MM.1S (cell line): ENCODE measurements at regions not wholly inside any gene's neighbourhood (a gene's known extent, or its start where the extent isn't known, plus 50 kb on each side); places are given as distances from the start of the nearest gene placed in this dataset.

ENCODE experiments used
- EZH2 ChIP-seq: fragments of 300-600 bp; sonication (generic); optimal IDR thresholded peaks from 2 replicates; pipeline ENCODE3; 2017; ENCODE audit warnings: low read depth, mild to moderate bottlenecking, antibody characterized with exemption, low read length, mixed read lengths
- EZH2phosphoT487 ChIP-seq: fragments of 300-600 bp; sonication (generic); IDR thresholded peaks from 2 replicates; pipeline ENCODE4 v1.6.1; 2018; ENCODE audit warnings: antibody characterized with exemption, low read length
- TF ChIP-seq, protein P1 (sequence below): fragments of 300-600 bp; sonication (generic); IDR thresholded peaks from 2 replicates; pipeline ENCODE4 v1.5.1; 2016; ENCODE audit warnings: antibody characterized with exemption, low read length, mixed read lengths

DNA sequence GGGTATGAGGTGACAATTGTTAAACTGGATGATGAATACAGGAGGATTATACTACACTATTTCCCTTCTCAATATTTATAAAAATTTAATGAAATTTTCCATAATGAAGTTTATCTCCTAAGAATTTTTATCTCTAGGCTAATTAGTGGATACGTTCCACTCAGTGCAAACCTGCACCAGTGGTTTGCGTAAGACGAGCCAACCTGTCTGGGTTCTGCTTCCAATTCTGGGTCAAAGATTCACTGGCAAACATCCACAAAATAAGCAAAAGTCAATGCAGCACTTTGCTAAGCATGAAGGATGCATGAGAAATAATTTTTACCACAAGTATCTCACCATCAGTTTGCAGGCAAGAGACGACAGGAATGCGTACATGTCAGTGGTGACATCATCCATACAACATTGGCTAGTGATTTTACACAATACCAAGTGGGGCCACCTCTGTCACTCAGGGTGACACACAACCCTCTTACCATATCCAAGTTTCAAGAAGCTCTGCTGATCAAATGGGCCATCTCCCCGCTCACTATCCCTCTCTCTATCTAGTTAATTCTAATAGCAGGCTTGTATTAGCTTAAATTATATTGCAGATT, 51.7 kb downstream of the FAM50B start:
- TF ChIP-seq EZH2, result no peak
- TF ChIP-seq, protein P1, sequence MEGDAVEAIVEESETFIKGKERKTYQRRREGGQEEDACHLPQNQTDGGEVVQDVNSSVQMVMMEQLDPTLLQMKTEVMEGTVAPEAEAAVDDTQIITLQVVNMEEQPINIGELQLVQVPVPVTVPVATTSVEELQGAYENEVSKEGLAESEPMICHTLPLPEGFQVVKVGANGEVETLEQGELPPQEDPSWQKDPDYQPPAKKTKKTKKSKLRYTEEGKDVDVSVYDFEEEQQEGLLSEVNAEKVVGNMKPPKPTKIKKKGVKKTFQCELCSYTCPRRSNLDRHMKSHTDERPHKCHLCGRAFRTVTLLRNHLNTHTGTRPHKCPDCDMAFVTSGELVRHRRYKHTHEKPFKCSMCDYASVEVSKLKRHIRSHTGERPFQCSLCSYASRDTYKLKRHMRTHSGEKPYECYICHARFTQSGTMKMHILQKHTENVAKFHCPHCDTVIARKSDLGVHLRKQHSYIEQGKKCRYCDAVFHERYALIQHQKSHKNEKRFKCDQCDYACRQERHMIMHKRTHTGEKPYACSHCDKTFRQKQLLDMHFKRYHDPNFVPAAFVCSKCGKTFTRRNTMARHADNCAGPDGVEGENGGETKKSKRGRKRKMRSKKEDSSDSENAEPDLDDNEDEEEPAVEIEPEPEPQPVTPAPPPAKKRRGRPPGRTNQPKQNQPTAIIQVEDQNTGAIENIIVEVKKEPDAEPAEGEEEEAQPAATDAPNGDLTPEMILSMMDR, result no peak
- no peak for TF ChIP-seq EZH2phosphoT487
